Thoracic aorta (tissue), 2 donors: ENCODE measurements at regions not wholly inside any gene's neighbourhood (a gene's known extent, or its start where the extent isn't known, plus 50 kb on each side); places are given as distances from the start of the nearest gene placed in this dataset.

ENCODE experiments used
- ATAC-seq: fragments of 150-250 bp; one replicate; pipeline ENCODE4 v1.8.0; 2017; ENCODE audit warnings: low read depth; ENCODE audit not compliant: insufficient number of reproducible peaks, low FRiP score
- DNase-seq: peaks from one replicate; pipeline ENCODE4 v3.0.0-alpha.2; 2020; ENCODE audit warnings: low spot score
- H3K27ac ChIP-seq, 2 donors: fragments of 200-600 bp; sonication (generic); 1 replicate in 1 of 2; 2 replicates in 1 of 2; pipeline ENCODE4 v1.5.1; 2016; ENCODE audit warnings: mild to moderate bottlenecking in 2 of 2, moderate library complexity in 2 of 2
- H3K27me3 ChIP-seq: fragments of 200-600 bp; sonication (generic); replicated peaks from 2 replicates; pipeline ENCODE4 v1.6.0; 2016; ENCODE audit warnings: mild to moderate bottlenecking; ENCODE audit not compliant: insufficient read depth
- H3K36me3 ChIP-seq: fragments of 200-600 bp; sonication (generic); one replicate; pipeline ENCODE4 v1.5.1; 2016
- H3K4me1 ChIP-seq, 2 donors: fragments of 200-600 bp; sonication (generic); 1 replicate in 1 of 2; 2 replicates in 1 of 2; pipeline versions ENCODE4 v1.5.1 to v1.6.0; 2016; ENCODE audit warnings: low read depth in 2 of 2, mild to moderate bottlenecking in 1 of 2; ENCODE audit not compliant: control insufficient read depth in 1 of 2
- H3K4me3 ChIP-seq: fragments of 200-600 bp; sonication (generic); 2 replicates; pipeline ENCODE4 v1.5.1; 2016; ENCODE audit warnings: mild to moderate bottlenecking
- H3K9me3 ChIP-seq: fragments of 200-600 bp; sonication (generic); 2 replicates; pipeline ENCODE4 v1.5.1; 2016
- TF ChIP-seq, protein P1 (sequence below): fragments of 200-600 bp; sonication (generic); IDR thresholded peaks from one replicate; pipeline ENCODE4 v1.5.1; 2019; ENCODE audit warnings: antibody characterized with exemption

DNA sequence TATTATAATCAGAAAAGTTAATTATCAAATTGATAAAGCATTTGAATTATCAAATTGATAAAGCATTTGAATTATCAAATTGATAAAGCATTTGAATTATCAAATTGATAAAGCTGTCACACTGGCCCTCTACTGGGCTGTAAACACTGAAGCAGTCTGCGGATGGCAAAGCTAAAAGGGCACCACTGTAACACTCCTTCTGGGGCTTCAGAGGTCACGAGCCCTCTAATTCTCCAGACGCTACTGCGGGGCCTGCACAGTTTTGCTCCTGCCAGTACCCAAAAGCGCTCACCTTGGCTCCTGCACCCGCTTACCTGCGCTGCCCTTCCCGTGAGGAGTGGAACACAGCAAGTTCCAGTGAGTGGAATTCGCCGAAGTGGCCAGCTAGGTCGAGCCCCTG, 409.0 kb upstream of the KCNMB2 start:
- no peaks in the 10 kb centered on the region for H3K9me3 ChIP-seq
- TF ChIP-seq, protein P1, sequence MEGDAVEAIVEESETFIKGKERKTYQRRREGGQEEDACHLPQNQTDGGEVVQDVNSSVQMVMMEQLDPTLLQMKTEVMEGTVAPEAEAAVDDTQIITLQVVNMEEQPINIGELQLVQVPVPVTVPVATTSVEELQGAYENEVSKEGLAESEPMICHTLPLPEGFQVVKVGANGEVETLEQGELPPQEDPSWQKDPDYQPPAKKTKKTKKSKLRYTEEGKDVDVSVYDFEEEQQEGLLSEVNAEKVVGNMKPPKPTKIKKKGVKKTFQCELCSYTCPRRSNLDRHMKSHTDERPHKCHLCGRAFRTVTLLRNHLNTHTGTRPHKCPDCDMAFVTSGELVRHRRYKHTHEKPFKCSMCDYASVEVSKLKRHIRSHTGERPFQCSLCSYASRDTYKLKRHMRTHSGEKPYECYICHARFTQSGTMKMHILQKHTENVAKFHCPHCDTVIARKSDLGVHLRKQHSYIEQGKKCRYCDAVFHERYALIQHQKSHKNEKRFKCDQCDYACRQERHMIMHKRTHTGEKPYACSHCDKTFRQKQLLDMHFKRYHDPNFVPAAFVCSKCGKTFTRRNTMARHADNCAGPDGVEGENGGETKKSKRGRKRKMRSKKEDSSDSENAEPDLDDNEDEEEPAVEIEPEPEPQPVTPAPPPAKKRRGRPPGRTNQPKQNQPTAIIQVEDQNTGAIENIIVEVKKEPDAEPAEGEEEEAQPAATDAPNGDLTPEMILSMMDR = no peak
- no peaks in the 10 kb centered on the region for H3K36me3 ChIP-seq
- H3K27me3 ChIP-seq = no peaks in the 10 kb centered on the region
- DNase-seq (no peak), ATAC-seq (no peak)
- H3K4me1 ChIP-seq = peaks cover 0 to 14% of the 10 kb centered on the region in 2 donors
- no peak overlapping the region for H3K27ac ChIP-seq
- no peak overlapping the region for H3K4me3 ChIP-seq

DNA sequence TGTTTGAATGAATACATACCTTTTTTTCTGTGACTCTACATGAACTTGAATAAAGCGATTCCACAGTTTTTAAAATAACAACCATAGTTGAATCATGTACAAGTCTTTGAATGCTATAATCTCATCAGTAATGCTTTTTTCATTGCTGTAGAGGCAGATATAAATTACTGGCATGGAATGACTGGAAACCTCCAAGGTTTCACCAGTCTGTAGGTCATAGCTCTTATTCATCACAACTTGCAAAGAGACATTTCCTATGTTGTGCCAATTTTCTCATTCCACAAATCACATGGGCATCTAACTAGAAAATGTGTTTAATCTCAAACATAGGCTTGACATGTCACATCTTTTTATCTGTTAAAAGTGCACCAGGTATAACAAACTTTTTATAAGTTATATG, 407.1 kb upstream of the KCNMB2 start:
- H3K9me3 ChIP-seq = no peaks in the 10 kb centered on the region
- TF ChIP-seq, protein P1 = no peak
- DNase-seq (no peak), ATAC-seq (no peak)
- no peaks in the 10 kb centered on the region for H3K27me3 ChIP-seq
- no peak overlapping the region for H3K27ac ChIP-seq
- no peak overlapping the region for H3K4me3 ChIP-seq
- H3K4me1 ChIP-seq = peaks cover 0 to 5% of the 10 kb centered on the region in 2 donors
- H3K36me3 ChIP-seq = no peaks in the 10 kb centered on the region

DNA sequence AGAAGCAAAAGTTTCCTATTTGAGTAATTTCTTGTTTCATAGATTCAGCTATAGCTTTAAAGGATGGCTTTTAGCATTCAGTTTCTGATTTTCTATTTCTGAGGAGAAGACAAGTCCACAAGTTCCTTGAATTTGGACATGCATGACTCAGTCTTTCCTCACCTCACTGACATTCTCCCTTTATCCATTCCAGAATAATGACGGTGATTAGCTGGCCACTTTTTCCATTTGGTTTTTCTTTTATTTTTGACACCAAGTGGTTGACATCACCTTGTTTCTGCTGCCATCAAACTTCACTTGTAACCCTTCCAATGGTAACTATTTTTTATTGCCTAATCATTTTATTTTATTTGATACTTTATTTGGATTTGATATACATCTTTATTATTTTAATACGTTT, 404.4 kb upstream of the KCNMB2 start:
- no peak overlapping the region for H3K27ac ChIP-seq
- no peaks in the 10 kb centered on the region for H3K36me3 ChIP-seq
- H3K4me3 ChIP-seq = no peak overlapping the region
- no peak for ATAC-seq
- TF ChIP-seq, protein P1 = no peak
- DNase-seq = no peak
- H3K27me3 ChIP-seq = no peaks in the 10 kb centered on the region
- H3K9me3 ChIP-seq = no peaks in the 10 kb centered on the region
- peaks cover 0 to 5% of the 10 kb centered on the region in 2 donors for H3K4me1 ChIP-seq

DNA sequence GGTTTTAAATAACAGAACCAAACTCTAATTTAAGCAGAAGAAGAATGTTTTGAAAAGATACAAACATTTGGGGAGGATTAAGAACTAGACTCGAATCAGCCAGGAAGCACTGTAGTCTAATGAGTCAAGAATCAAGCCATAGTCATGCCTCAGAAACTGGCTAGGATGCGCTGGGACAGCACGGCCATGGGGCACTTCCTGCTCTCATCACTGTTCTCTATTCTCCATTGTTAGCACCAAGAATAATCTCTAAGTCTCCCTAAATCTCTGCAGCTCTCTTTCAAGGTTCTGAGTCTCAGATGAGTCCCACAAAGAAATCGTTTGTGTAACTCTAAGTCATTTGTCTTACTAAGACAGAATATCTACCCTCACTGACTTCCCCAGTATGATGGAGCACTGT, 399.0 kb upstream of the KCNMB2 start:
- no peaks in the 10 kb centered on the region for H3K9me3 ChIP-seq
- H3K27ac ChIP-seq = no peak overlapping the region
- no peak for DNase-seq
- H3K27me3 ChIP-seq = no peaks in the 10 kb centered on the region
- TF ChIP-seq, protein P1 = no peak
- no peak for ATAC-seq
- no peak overlapping the region for H3K4me3 ChIP-seq
- H3K36me3 ChIP-seq = no peaks in the 10 kb centered on the region
- no peaks in the 10 kb centered on the region for H3K4me1 ChIP-seq

DNA sequence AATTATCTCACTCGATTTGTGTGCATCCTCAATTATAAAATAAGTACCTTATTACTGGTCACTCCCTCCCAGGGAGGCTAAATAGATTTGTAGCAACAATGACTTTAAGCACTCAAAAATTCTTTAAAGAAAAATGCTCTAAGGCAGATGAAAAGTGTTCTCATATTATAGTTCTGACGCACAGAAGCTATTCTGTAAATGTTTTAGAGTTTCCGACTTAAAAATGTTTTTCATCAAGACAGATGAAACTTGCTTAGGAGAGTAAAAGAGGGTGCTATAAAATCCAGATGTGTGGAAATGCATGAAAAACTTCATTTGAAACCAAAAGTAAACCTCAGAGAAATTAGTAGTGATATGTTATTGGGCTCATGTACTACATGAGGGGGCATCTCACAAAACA, 398.4 kb upstream of the KCNMB2 start:
- H3K27me3 ChIP-seq = no peaks in the 10 kb centered on the region
- no peaks in the 10 kb centered on the region for H3K9me3 ChIP-seq
- H3K36me3 ChIP-seq = no peaks in the 10 kb centered on the region
- H3K4me3 ChIP-seq = no peak overlapping the region
- TF ChIP-seq, protein P1 = no peak
- no peak overlapping the region for H3K27ac ChIP-seq
- H3K4me1 ChIP-seq = no peaks in the 10 kb centered on the region
- DNase-seq (no peak), ATAC-seq (no peak)
